Left hindlimb (tissue), 1 donor: ENCODE measurements at regions not wholly inside any gene's neighbourhood (a gene's known extent, or its start where the extent isn't known, plus 50 kb on each side); places are given as distances from the start of the nearest gene placed in this dataset.
"Not testable (repeated sequence)": the region's sequence is repeated elsewhere in the genome, so short reads cannot be mapped to it uniquely, and the experiment has no call there.

Experiments
- DNase-seq: peaks from one replicate; pipeline ENCODE4 v3.0.0-alpha.2; 2018

GRCh38 chr10:56547163-56547562 lies 186.1 kb upstream of the ZWINT start:
- no peak for DNase-seq

DNA sequence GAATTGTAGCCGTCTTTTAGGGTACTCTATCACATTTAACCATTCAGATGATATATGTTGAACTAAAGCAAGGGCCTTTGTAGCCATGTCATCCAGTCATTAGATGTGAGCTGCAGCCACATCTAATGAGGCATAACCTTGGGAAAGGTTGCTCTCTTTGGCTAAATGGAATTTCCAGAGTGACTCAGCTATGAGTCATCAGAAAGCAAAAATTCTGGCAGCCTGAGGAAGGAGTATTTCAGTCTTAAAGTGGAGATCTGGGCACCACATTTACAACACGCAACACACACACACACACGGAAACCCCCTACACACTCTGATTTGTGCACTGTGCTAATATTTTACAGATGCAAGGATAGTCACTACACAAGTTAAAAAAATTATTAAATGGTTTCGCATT lies 176.9 kb upstream of the ZWINT start:
- DNase-seq: no peak

DNA sequence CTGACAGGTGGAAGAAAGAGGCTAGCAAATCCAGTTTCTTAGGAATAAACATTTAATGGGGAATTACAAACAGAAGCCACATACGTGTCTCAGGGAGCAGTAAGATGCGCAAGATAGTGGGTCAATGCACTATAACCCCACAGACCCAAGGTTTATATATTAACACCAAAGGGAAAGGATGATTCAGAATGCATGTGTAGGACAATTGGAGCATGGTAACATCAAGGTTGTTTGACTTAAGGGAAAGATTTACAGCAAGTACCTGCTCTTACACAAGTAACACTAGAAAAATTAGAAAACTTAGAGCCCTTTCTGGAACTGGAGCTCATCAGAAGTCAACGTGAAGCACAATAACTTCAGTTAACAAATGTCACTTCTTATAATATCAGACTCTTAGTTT lies 161.1 kb upstream of the ZWINT start:
- DNase-seq: no peak

GRCh38 chr10:56508562-56508961 lies 147.5 kb upstream of the ZWINT start:
- DNase-seq: no peak

- no peak for DNase-seq
Measured at GRCh38 chr10:56507033-56507432, 146.0 kb upstream of the ZWINT start.

DNA sequence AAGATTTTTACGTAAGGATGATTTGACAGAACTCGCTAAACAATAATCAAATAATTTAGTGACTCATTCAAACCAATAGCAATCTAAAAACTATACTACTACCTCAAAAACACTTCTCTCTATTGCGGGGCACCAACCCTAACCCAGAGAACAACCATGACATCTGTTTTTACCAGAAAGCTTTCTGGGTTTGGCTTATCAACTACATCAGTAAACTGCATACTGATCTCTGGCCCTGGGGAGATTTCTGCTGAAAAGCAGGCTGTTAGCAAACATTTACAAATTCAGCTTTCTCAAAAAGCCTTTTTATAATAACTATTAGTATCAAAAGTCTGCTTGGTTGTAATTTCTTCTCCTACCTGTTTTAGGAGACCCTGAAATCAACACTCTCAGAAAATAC lies 144.5 kb upstream of the ZWINT start:
- no peak for DNase-seq

DNA sequence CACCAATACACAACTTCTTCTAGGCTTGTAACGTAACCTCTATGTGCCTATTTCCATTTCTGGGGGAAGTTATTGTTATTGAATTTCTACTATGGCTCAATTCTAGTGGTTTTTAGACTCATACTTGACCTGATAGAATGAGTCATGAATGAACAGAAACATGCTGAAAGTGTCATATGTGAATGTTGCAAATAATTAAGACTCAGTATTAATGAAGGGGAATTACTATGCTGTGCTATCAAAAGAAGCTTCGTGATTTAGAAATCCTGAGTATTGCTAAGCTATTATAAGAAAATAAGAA lies 135.1 kb upstream of the ZWINT start:
- no peak for DNase-seq

DNA sequence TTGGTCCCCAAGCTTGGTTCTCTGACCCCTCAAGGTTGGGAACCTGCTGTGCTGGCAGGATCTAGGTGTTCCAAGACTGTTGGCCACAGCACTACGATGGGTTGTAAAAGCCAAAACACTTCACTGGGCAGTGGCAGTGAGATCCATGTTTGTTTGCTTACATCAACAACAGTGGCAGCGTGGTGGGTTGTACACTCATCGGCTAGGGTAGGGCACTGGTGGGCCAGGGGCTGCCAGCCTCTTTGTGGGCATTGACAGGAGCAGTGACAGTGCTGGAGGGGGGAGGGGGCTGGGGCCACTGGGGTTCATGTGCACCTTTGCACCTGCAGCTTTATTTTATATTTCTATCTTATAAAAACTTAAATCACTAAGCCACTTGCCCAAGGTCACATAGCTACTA lies 126.7 kb upstream of the ZWINT start:
- DNase-seq: no peak

DNA sequence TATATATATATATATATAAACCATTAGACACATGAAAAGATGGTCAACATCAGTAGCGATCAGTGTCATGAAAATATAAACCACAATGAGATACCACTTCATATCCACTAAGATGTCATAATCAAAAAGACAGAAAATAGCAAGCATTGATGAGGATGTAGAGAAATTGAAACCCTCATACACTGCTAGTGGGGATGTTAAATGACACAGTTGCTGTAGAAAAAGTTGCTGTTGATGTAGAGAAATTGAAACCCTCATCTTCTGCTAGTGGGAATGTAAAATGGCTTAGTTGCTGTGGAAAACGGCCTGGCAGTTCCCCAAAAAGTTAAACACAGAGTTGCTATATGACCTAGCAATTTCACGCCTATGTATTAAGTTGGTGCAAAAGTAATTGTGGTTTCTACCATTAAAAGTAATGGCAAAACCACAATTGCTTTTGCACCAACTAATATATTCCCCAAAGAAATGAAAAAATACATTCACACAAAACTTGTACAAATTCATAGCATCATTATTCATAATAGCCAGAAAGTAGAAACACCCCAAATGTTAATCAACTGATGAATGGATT lies 120.5 kb upstream of the ZWINT start:
- DNase-seq: no peak

GRCh38 chr10:56472978-56473377 lies 111.9 kb upstream of the ZWINT start:
- no peak for DNase-seq

- no peak for DNase-seq
Measured at GRCh38 chr10:56470701-56471100, 109.6 kb upstream of the ZWINT start.

DNA sequence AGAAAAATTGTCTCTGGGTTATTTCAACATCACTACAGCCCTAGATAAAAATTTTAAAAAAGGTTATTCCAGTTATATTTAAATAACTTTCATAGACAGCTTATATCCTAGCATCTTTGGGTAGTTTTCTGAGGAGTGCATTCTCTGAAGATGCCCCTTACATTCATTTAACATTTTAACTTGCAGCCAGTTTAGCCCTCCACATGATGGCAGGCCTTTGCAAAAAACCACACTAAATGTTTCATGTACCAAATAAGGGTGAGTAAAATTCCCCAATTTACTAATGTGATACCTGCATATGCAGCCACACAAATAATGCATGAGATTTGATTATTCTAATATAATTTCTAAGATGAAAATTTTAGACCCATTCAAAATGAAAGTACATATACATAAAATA lies 108.4 kb upstream of the ZWINT start:
- DNase-seq: no peak

DNA sequence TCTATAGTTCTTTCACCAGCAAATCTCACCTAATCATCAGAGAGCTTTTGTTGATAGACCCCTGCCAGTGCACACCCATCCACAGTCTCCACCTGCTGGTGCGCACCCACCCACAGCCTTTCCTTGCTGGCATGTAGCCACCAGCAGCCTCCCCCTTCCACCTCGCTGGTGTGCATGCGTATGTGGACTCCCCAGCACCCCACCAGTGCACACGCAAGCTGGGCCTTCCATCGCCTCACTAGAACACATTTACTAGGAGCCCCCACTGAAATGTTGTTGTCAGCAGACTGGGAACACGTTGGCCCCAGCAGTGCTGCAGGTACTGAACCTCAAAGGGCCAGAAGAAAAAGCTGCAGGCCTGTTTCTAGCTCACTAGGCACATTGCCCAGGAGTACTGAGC lies 104.9 kb upstream of the ZWINT start:
- DNase-seq: no peak

- DNase-seq: no peak
Measured at GRCh38 chr10:56449770-56450169, 88.7 kb upstream of the ZWINT start.

GRCh38 chr10:56447613-56448012 lies 86.6 kb upstream of the ZWINT start:
- DNase-seq: not testable (repeated sequence)

- not testable (repeated sequence) for DNase-seq
Measured at GRCh38 chr10:56441337-56441736, 80.3 kb upstream of the ZWINT start.
